ENCODE measurements at regions not wholly inside any gene's neighbourhood (a gene's known extent, or its start where the extent isn't known, plus 50 kb on each side); places are given as distances from the start of the nearest gene placed in this dataset.

GRCh38 chr2:216768908-216769411, 73.6 kb upstream of the IGFBP5 start:
- no peak overlapping the region for H3K27ac ChIP-seq (ENCODE audit: low read length in 2 of 2)
- H4K20me1 ChIP-seq (ENCODE audit: control insufficient read depth, insufficient read depth, low read length, poor library complexity, severe bottlenecking), result no peaks in the 10 kb centered on the region
- no peak for DNase-seq
- 93% methylated on average over 2 of the region's 3 CpGs for WGBS (ENCODE audit: insufficient coverage)
- TF ChIP-seq EZH2 (IDR thresholded peaks at IDR 0.05; ENCODE audit: borderline replicate concordance, insufficient read depth, low read depth, low read length, poor library complexity, severe bottlenecking) (no peak), CTCF (IDR thresholded peaks at IDR 0.05) (no peak)
- ChIA-PET CTCF (no interaction called here), POLR2A (no interaction called here)
- H3K36me3 ChIP-seq (replicated peaks in 1 of 2; ENCODE audit: control extremely low read depth in 1 of 2, control insufficient read depth in 1 of 2, extremely low read depth in 1 of 2, insufficient read depth in 2 of 2, low read length in 1 of 2), result no peaks in the 10 kb centered on the region
- H3K9me3 ChIP-seq (ENCODE audit: control extremely low read depth in 1 of 3, control insufficient read depth in 2 of 3, insufficient read depth in 1 of 3, low read length in 2 of 3), result peaks cover 0 to 4% (median 0%) of the 10 kb centered on the region in 3 donors
- H3K4me1 ChIP-seq (ENCODE audit: control insufficient read depth in 2 of 2, insufficient read depth in 2 of 2, low read length in 2 of 2), result no peaks in the 10 kb centered on the region
- no peak overlapping the region for H3K4me2 ChIP-seq (replicated peaks; ENCODE audit: low read depth, low read length, poor library complexity, severe bottlenecking)
- H3K4me3 ChIP-seq (ENCODE audit: control extremely low read depth in 1 of 5, extremely low read depth in 1 of 5, insufficient read depth in 1 of 5, low read depth in 2 of 5, low read length in 4 of 5), result no peak overlapping the region
- H3K9ac ChIP-seq (ENCODE audit: low read length), result no peak overlapping the region
- Mint-ChIP-seq H3K4me3 (no peak overlapping the region), H3K9me3 (ENCODE audit: insufficient read depth) (peaks cover 2% of the 10 kb centered on the region), H3K4me1 (no peaks in the 10 kb centered on the region), H3K27me3 (peaks cover 18% of the 10 kb centered on the region), H3K27ac (no peak overlapping the region)
- no peak overlapping the region for H2AFZ ChIP-seq (ENCODE audit: insufficient read depth, low read depth, low read length, poor library complexity, severe bottlenecking)
- intact Hi-C loops (cut with micrococcal nuclease), result no loop called here
- H3K27me3 ChIP-seq (replicated peaks in 1 of 4; ENCODE audit: control extremely low read depth in 1 of 4, control insufficient read depth in 3 of 4, insufficient read depth in 4 of 4, low read length in 3 of 4), result peaks cover 0 to 3% (median 0%) of the 10 kb centered on the region in 4 experiments
- ATAC-seq (ENCODE audit: low read depth), result no peak
- no peaks in the 10 kb centered on the region for H3K79me2 ChIP-seq (ENCODE audit: control insufficient read depth, insufficient read depth, low read length)

- Histone ChIP-seq H3K27ac (ENCODE audit: low read length in 2 of 2) (no peak overlapping the region), H3K4me2 (replicated peaks; ENCODE audit: low read depth, low read length, poor library complexity, severe bottlenecking) (no peak overlapping the region), H3K4me3 (ENCODE audit: control extremely low read depth in 1 of 5, extremely low read depth in 1 of 5, insufficient read depth in 1 of 5, low read depth in 2 of 5, low read length in 4 of 5) (no peak overlapping the region), H3K9ac (ENCODE audit: low read length) (no peak overlapping the region), H2AFZ (ENCODE audit: insufficient read depth, low read depth, low read length, poor library complexity, severe bottlenecking) (peak overlapping the region; percentile 30), H3K27me3 (replicated peaks in 1 of 4; ENCODE audit: control extremely low read depth in 1 of 4, control insufficient read depth in 3 of 4, insufficient read depth in 4 of 4, low read length in 3 of 4) (peaks cover 0 to 3% (median 0%) of the 10 kb centered on the region in 4 experiments), H3K36me3 (replicated peaks in 1 of 2; ENCODE audit: control extremely low read depth in 1 of 2, control insufficient read depth in 1 of 2, extremely low read depth in 1 of 2, insufficient read depth in 2 of 2, low read length in 1 of 2) (no peaks in the 10 kb centered on the region), H3K79me2 (ENCODE audit: control insufficient read depth, insufficient read depth, low read length) (no peaks in the 10 kb centered on the region), H3K9me3 (ENCODE audit: control extremely low read depth in 1 of 3, control insufficient read depth in 2 of 3, insufficient read depth in 1 of 3, low read length in 2 of 3) (no peaks in the 10 kb centered on the region), H3K4me1 (ENCODE audit: control insufficient read depth in 2 of 2, insufficient read depth in 2 of 2, low read length in 2 of 2) (no peaks in the 10 kb centered on the region), H4K20me1 (ENCODE audit: control insufficient read depth, insufficient read depth, low read length, poor library complexity, severe bottlenecking) (no peaks in the 10 kb centered on the region)
- Mint-ChIP-seq H3K4me3 (no peak overlapping the region), H3K4me1 (no peaks in the 10 kb centered on the region), H3K9me3 (ENCODE audit: insufficient read depth) (no peaks in the 10 kb centered on the region), H3K27me3 (peaks cover 31% of the 10 kb centered on the region), H3K27ac (no peak overlapping the region)
- POLR2A ChIA-PET, result no interaction called here
- CTCF ChIA-PET, result no interaction called here
- no peak for DNase-seq
- TF ChIP-seq CTCF (IDR thresholded peaks at IDR 0.05) (no peak), EZH2 (IDR thresholded peaks at IDR 0.05; ENCODE audit: borderline replicate concordance, insufficient read depth, low read depth, low read length, poor library complexity, severe bottlenecking) (no peak)
- WGBS (ENCODE audit: insufficient coverage), result 3% methylated on average over 8 of the region's 11 CpGs
- no peak for ATAC-seq (ENCODE audit: low read depth)
- intact Hi-C loops (cut with micrococcal nuclease), result no loop called here
Observed at GRCh38 chr2:216765761-216766262, 70.5 kb upstream of the IGFBP5 start.

All from B cell (primary cell).